ENCODE measurements at regions not wholly inside any gene's neighbourhood (a gene's known extent, or its start where the extent isn't known, plus 50 kb on each side); places are given as distances from the start of the nearest gene placed in this dataset.

DNA sequence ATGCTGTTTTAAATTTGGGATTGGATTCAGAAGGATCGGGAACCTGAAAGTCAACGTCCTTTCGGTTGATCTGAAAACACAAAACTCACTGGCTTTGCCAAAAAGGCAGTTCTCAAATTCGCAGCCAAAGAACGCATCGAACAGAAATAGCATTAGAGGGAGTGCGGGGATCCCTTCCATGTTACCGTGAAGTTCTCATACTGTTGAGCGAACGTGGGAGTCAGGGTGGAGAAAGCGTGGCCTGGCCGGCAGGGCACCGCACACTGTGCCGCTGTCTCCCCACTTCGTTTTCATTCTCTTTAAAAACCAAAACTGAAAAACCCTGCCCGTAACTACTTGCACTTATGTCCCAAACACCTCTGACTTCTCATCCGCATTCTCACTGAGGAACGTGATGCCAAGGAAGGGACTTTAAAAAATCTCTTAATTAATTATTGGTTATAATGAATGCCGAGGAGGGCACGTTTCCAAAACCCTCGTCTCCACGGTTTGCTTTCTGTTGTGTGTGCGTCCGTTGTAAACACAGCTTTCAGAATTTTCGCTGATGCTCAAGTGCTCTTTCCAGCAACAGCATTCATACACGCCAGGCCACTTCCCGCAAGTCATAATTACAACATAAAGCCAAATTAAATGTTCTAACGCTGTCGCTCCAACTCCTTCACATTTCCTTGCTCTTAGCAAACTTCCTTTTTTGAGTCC lies 60.9 kb upstream of the TWIST2 start:
- ATAC-seq (ENCODE audit: insufficient read depth, low read depth) (no peak), DNase-seq (no peak)
- Histone ChIP-seq H4K20me1 (ENCODE audit: insufficient read depth, low read length) (no peaks in the 10 kb centered on the region), H3K27ac (ENCODE audit: low read length) (no peak overlapping the region), H2AFZ (ENCODE audit: low read depth, low read length) (no peak overlapping the region), H3K4me1 (ENCODE audit: insufficient read depth, low read length) (no peaks in the 10 kb centered on the region), H3K4me2 (ENCODE audit: insufficient read depth, low read length) (no peak overlapping the region), H3K27me3 (ENCODE audit: insufficient read depth, low read length, poor library complexity) (peaks cover 11% of the 10 kb centered on the region), H3K36me3 (ENCODE audit: insufficient read depth, low read length) (no peaks in the 10 kb centered on the region), H3K79me2 (ENCODE audit: insufficient read depth, low read length) (no peaks in the 10 kb centered on the region), H3K9ac (ENCODE audit: low read depth, low read length) (no peak overlapping the region), H3K9me3 (ENCODE audit: insufficient read depth, low read length, severe bottlenecking) (no peaks in the 10 kb centered on the region), H3K4me3 (ENCODE audit: low read depth in 1 of 2, low read length in 2 of 2) (no peak overlapping the region)
- TF ChIP-seq EZH2 (IDR thresholded peaks at IDR 0.05; ENCODE audit: borderline replicate concordance, low read depth, low read length, severe bottlenecking) = no peak
- TF ChIP-seq, protein P1, sequence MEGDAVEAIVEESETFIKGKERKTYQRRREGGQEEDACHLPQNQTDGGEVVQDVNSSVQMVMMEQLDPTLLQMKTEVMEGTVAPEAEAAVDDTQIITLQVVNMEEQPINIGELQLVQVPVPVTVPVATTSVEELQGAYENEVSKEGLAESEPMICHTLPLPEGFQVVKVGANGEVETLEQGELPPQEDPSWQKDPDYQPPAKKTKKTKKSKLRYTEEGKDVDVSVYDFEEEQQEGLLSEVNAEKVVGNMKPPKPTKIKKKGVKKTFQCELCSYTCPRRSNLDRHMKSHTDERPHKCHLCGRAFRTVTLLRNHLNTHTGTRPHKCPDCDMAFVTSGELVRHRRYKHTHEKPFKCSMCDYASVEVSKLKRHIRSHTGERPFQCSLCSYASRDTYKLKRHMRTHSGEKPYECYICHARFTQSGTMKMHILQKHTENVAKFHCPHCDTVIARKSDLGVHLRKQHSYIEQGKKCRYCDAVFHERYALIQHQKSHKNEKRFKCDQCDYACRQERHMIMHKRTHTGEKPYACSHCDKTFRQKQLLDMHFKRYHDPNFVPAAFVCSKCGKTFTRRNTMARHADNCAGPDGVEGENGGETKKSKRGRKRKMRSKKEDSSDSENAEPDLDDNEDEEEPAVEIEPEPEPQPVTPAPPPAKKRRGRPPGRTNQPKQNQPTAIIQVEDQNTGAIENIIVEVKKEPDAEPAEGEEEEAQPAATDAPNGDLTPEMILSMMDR (IDR thresholded peaks at IDR 0.05; ENCODE audit: borderline replicate concordance, extremely low read depth, low read length, poor library complexity, severe bottlenecking) = no peak

DNA sequence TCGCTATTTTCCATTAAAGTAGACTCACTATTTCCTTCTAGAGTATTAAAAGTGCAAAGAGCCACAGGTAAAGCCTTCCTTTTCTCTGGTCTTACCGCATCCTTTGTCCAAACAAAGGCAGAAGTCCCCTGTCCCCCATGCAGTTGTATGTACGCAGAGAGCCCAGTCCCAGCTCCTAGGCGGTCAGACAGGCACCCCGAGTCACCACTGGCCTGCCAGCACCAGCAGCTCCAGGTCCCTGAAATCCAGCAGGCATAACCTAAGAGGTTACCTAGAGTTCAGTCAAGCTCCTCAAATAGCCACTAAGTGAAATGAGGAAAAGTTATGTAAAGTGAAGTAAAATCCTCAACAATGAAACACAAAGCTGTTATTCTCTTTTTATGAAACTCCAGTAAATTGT lies 60.4 kb upstream of the TWIST2 start:
- ATAC-seq (ENCODE audit: insufficient read depth, low read depth) (no peak), DNase-seq (no peak)
- Histone ChIP-seq H3K4me3 (ENCODE audit: low read depth in 1 of 2, low read length in 2 of 2) (no peak overlapping the region), H3K36me3 (ENCODE audit: insufficient read depth, low read length) (no peaks in the 10 kb centered on the region), H3K9ac (ENCODE audit: low read depth, low read length) (no peak overlapping the region), H3K9me3 (ENCODE audit: insufficient read depth, low read length, severe bottlenecking) (no peaks in the 10 kb centered on the region), H3K4me2 (ENCODE audit: insufficient read depth, low read length) (no peak overlapping the region), H3K27ac (ENCODE audit: low read length) (no peak overlapping the region), H2AFZ (ENCODE audit: low read depth, low read length) (no peak overlapping the region), H3K4me1 (ENCODE audit: insufficient read depth, low read length) (no peaks in the 10 kb centered on the region), H3K27me3 (ENCODE audit: insufficient read depth, low read length, poor library complexity) (peaks cover 11% of the 10 kb centered on the region), H4K20me1 (ENCODE audit: insufficient read depth, low read length) (no peaks in the 10 kb centered on the region), H3K79me2 (ENCODE audit: insufficient read depth, low read length) (no peaks in the 10 kb centered on the region)
- no peak for TF ChIP-seq EZH2 (IDR thresholded peaks at IDR 0.05; ENCODE audit: borderline replicate concordance, low read depth, low read length, severe bottlenecking)
- TF ChIP-seq, protein P1 (IDR thresholded peaks at IDR 0.05; ENCODE audit: borderline replicate concordance, extremely low read depth, low read length, poor library complexity, severe bottlenecking) = no peak

DNA sequence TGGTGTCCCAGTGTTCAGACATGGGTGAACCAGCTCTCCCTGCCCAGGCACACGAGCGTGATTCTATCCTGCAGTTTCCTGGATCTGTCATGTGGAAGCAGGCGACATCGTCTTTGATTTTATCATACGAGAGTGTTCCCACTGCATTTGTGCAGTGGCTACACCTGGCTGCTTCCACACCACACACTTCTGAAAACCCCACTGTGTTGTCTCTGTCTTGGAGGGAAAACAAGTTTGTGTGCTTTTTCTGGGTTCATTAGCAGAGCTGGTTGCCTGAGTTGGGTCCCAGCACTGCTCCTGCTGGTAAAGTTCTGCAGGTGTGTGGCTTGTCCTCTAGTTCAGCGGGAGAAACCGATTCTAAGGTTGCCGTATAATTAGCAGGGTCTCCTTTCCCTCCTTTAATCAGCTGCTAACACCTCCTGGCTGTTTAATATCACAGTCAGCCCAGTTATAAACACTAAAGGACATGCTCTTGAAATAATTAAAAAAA lies 58.5 kb upstream of the TWIST2 start:
- Histone ChIP-seq H3K79me2 (ENCODE audit: insufficient read depth, low read length) (no peaks in the 10 kb centered on the region), H3K9me3 (ENCODE audit: insufficient read depth, low read length, severe bottlenecking) (no peaks in the 10 kb centered on the region), H3K36me3 (ENCODE audit: insufficient read depth, low read length) (no peaks in the 10 kb centered on the region), H3K9ac (ENCODE audit: low read depth, low read length) (no peak overlapping the region), H3K4me2 (ENCODE audit: insufficient read depth, low read length) (no peak overlapping the region), H3K27me3 (ENCODE audit: insufficient read depth, low read length, poor library complexity) (peaks cover 11% of the 10 kb centered on the region), H3K27ac (ENCODE audit: low read length) (no peak overlapping the region), H3K4me3 (ENCODE audit: low read depth in 1 of 2, low read length in 2 of 2) (no peak overlapping the region), H2AFZ (ENCODE audit: low read depth, low read length) (no peak overlapping the region), H4K20me1 (ENCODE audit: insufficient read depth, low read length) (no peaks in the 10 kb centered on the region), H3K4me1 (ENCODE audit: insufficient read depth, low read length) (no peaks in the 10 kb centered on the region)
- DNase-seq (no peak), ATAC-seq (ENCODE audit: insufficient read depth, low read depth) (no peak)
- TF ChIP-seq EZH2 (IDR thresholded peaks at IDR 0.05; ENCODE audit: borderline replicate concordance, low read depth, low read length, severe bottlenecking) = no peak
- TF ChIP-seq, protein P1 (IDR thresholded peaks at IDR 0.05; ENCODE audit: borderline replicate concordance, extremely low read depth, low read length, poor library complexity, severe bottlenecking) = no peak

Measured in DND-41 (cell line).